ENCODE measurements at regions not wholly inside any gene's neighbourhood (a gene's known extent, or its start where the extent isn't known, plus 50 kb on each side); places are given as distances from the start of the nearest gene placed in this dataset.

GRCh38 chr4:171162478-171162877, 650.7 kb upstream of the GALNTL6 start:
- no peak overlapping the region for H2BK5ac ChIP-seq (ENCODE audit: low read depth, low read length)
- H4K5ac ChIP-seq (ENCODE audit: insufficient read length, low read depth, low read length): no peak overlapping the region
- H3K79me1 ChIP-seq (ENCODE audit: low read depth, low read length): no peaks in the 10 kb centered on the region
- DNase-seq (ENCODE audit: low read depth in 1 of 2, low spot score in 2 of 2) (no peak), FAIRE-seq (no peak)
- H3K4me3 ChIP-seq (ENCODE audit: extremely low read depth in 1 of 4, insufficient read depth in 2 of 4, low read depth in 3 of 4, low read length in 4 of 4): no peak overlapping the region
- no peaks in the 10 kb centered on the region for H3K27me3 ChIP-seq (replicated peaks in 1 of 4; ENCODE audit: control insufficient read depth in 3 of 4, extremely low read depth in 1 of 4, insufficient read depth in 3 of 4, low read length in 3 of 4)
- no peaks in the 10 kb centered on the region for H3K23me2 ChIP-seq (ENCODE audit: low read depth, low read length)
- H3K9me3 ChIP-seq (ENCODE audit: insufficient read depth in 2 of 2, low read depth in 1 of 2, low read length in 1 of 2): no peaks in the 10 kb centered on the region
- no peak overlapping the region for H3K9ac ChIP-seq (replicated peaks in 1 of 4; ENCODE audit: extremely low read depth in 1 of 4, low read depth in 3 of 4, low read length in 3 of 4)
- no peak overlapping the region for H2BK15ac ChIP-seq (ENCODE audit: low read length)
- POLR2A ChIA-PET (ENCODE audit: partially characterized antibody): no interaction called here
- H2BK20ac ChIP-seq (ENCODE audit: low read length): no peak overlapping the region
- H2AK5ac ChIP-seq (ENCODE audit: low read depth, low read length): no peak overlapping the region
- H3K4me2 ChIP-seq (ENCODE audit: insufficient read depth in 1 of 2, low read depth in 2 of 2, low read length in 2 of 2): no peak overlapping the region
- H3K18ac ChIP-seq (ENCODE audit: extremely low read depth, low read length): no peak overlapping the region
- no peak overlapping the region for H3K4ac ChIP-seq (replicated peaks; ENCODE audit: insufficient read length, low read depth, low read length)
- H3K27ac ChIP-seq (ENCODE audit: low read depth, low read length): no peak overlapping the region
- H3K79me2 ChIP-seq (ENCODE audit: control insufficient read depth in 1 of 2, insufficient read depth in 2 of 2, low read length in 2 of 2): no peaks in the 10 kb centered on the region
- H3K23ac ChIP-seq (ENCODE audit: insufficient read length): no peak overlapping the region
- WGBS, 2 experiments (ENCODE audit: extremely low coverage in 1 of 2, insufficient coverage in 1 of 2, insufficient read length in 1 of 2, insufficient replicate concordance in 2 of 2, low coverage in 1 of 2, low lambda C conversion rate in 2 of 2, missing lambda C conversion rate in 1 of 2): 87% methylated on average over 3 of the region's 3 CpGs; no CpG with 5 or more reads in 1 of the 2 experiments
- H3K4me1 ChIP-seq (replicated peaks in 1 of 4; ENCODE audit: control insufficient read depth in 3 of 4, insufficient read depth in 4 of 4, low read length in 3 of 4): peaks cover 0 to 3% (median 1%) of the 10 kb centered on the region in 4 experiments; a peak in 2 of 7 replicates
- CTCF ChIA-PET (ENCODE audit: partially characterized antibody): no interaction called here
- H4K91ac ChIP-seq (replicated peaks; ENCODE audit: insufficient read length, low read length): no peak overlapping the region
- H3K56ac ChIP-seq (replicated peaks; ENCODE audit: insufficient read length, low read depth, low read length): no peak overlapping the region
- H2BK12ac ChIP-seq (ENCODE audit: low read depth, low read length): no peak overlapping the region
- H3K36me3 ChIP-seq (ENCODE audit: control insufficient read depth in 2 of 4, insufficient read depth in 4 of 4, low read length in 3 of 4): no peaks in the 10 kb centered on the region
- H3K14ac ChIP-seq (ENCODE audit: insufficient read length): no peak overlapping the region
- H2BK120ac ChIP-seq (replicated peaks; ENCODE audit: low read depth, low read length): no peak overlapping the region
- H2AFZ ChIP-seq (ENCODE audit: low read length): peak overlapping the region; percentile 89
- H4K8ac ChIP-seq (ENCODE audit: extremely low read depth, insufficient read depth, low read length): no peak overlapping the region
- H4K20me1 ChIP-seq (replicated peaks in 1 of 2; ENCODE audit: control insufficient read depth in 1 of 2, insufficient read depth in 2 of 2, low read length in 2 of 2): no peaks in the 10 kb centered on the region
- TF ChIP-seq E2F6 (IDR thresholded peaks at IDR 0.05) (no peak), JUN (IDR thresholded peaks at IDR 0.05; ENCODE audit: low read depth, low read length) (no peak), SRF (IDR thresholded peaks at IDR 0.05; ENCODE audit: low read depth, low read length) (no peak), GABPA (IDR thresholded peaks at IDR 0.05; ENCODE audit: borderline replicate concordance, insufficient read depth, low read length) (no peak)
- TF ChIP-seq, protein P1, sequence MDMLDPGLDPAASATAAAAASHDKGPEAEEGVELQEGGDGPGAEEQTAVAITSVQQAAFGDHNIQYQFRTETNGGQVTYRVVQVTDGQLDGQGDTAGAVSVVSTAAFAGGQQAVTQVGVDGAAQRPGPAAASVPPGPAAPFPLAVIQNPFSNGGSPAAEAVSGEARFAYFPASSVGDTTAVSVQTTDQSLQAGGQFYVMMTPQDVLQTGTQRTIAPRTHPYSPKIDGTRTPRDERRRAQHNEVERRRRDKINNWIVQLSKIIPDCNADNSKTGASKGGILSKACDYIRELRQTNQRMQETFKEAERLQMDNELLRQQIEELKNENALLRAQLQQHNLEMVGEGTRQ (IDR thresholded peaks at IDR 0.05; ENCODE audit: low read length): no peak
